ENCODE measurements at regions not wholly inside any gene's neighbourhood (a gene's known extent, or its start where the extent isn't known, plus 50 kb on each side); places are given as distances from the start of the nearest gene placed in this dataset.

DNA sequence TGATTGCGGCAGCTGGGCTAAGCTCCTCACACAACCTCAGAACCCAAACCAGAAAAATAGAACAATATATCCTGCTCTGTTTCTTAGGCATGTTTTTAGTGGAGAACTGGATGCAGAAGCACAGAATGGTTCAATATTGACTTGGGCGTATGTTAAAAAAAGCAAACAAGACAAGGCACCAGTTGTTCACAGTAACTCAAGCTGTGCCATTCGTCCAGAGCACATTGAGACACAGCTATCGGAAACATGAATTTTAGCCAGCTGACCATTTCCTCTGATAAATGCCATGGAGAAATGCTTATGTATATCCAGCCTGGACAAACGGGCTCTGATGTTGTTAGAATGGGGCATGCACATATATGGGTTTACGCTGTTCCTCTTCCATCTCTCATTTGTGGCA lies 129.2 kb upstream of the PDZRN3 start:
- TF ChIP-seq CREB1 (IDR thresholded peaks at IDR 0.05; ENCODE audit: low read depth) (no peak), NFIC (IDR thresholded peaks at IDR 0.05) (no peak), ZBTB7A (IDR thresholded peaks at IDR 0.05; ENCODE audit: low read depth) (no peak), TCF12 (IDR thresholded peaks at IDR 0.05; ENCODE audit: low read depth) (no peak), FOXM1 (IDR thresholded peaks at IDR 0.05; ENCODE audit: borderline replicate concordance, low read depth) (no peak), RAD21 (IDR thresholded peaks at IDR 0.05; ENCODE audit: low read depth) (no peak), EP300 (IDR thresholded peaks at IDR 0.05; ENCODE audit: borderline replicate concordance) (no peak)
- TF ChIP-seq, protein P1, sequence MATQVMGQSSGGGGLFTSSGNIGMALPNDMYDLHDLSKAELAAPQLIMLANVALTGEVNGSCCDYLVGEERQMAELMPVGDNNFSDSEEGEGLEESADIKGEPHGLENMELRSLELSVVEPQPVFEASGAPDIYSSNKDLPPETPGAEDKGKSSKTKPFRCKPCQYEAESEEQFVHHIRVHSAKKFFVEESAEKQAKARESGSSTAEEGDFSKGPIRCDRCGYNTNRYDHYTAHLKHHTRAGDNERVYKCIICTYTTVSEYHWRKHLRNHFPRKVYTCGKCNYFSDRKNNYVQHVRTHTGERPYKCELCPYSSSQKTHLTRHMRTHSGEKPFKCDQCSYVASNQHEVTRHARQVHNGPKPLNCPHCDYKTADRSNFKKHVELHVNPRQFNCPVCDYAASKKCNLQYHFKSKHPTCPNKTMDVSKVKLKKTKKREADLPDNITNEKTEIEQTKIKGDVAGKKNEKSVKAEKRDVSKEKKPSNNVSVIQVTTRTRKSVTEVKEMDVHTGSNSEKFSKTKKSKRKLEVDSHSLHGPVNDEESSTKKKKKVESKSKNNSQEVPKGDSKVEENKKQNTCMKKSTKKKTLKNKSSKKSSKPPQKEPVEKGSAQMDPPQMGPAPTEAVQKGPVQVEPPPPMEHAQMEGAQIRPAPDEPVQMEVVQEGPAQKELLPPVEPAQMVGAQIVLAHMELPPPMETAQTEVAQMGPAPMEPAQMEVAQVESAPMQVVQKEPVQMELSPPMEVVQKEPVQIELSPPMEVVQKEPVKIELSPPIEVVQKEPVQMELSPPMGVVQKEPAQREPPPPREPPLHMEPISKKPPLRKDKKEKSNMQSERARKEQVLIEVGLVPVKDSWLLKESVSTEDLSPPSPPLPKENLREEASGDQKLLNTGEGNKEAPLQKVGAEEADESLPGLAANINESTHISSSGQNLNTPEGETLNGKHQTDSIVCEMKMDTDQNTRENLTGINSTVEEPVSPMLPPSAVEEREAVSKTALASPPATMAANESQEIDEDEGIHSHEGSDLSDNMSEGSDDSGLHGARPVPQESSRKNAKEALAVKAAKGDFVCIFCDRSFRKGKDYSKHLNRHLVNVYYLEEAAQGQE (IDR thresholded peaks at IDR 0.05; ENCODE audit: low read depth), result no peak
- TF ChIP-seq, protein P2, sequence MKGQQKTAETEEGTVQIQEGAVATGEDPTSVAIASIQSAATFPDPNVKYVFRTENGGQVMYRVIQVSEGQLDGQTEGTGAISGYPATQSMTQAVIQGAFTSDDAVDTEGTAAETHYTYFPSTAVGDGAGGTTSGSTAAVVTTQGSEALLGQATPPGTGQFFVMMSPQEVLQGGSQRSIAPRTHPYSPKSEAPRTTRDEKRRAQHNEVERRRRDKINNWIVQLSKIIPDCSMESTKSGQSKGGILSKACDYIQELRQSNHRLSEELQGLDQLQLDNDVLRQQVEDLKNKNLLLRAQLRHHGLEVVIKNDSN (IDR thresholded peaks at IDR 0.05), result no peak

DNA sequence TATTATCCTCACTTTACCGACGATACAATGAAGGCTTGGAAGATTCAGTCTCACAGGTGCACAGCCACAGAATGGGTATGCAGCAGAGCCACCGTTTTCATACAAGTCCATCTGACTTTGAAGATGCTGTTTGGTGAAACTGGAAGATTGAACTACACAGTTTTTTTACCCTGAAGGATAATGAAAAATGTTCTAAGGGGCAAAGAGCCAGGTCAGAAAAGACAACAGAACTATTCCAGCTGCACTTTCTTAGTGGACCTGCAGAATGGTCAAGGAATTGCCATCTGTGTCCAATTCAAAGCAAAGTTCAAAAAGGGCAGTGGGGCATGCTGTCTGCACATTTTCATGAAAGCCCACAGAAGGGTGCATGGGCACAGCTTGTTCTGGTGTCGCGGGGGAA lies 127.6 kb upstream of the PDZRN3 start:
- TF ChIP-seq, protein P3, sequence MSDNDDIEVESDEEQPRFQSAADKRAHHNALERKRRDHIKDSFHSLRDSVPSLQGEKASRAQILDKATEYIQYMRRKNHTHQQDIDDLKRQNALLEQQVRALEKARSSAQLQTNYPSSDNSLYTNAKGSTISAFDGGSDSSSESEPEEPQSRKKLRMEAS (IDR thresholded peaks at IDR 0.05), result no peak
- TF ChIP-seq FOXM1 (IDR thresholded peaks at IDR 0.05; ENCODE audit: borderline replicate concordance, low read depth) (no peak), ZBTB7A (IDR thresholded peaks at IDR 0.05; ENCODE audit: low read depth) (no peak), NFIC (IDR thresholded peaks at IDR 0.05) (no peak), EP300 (IDR thresholded peaks at IDR 0.05; ENCODE audit: borderline replicate concordance) (no peak), YY1 (IDR thresholded peaks at IDR 0.05; ENCODE audit: low read depth) (no peak), RAD21 (IDR thresholded peaks at IDR 0.05; ENCODE audit: low read depth) (no peak), CREB1 (IDR thresholded peaks at IDR 0.05; ENCODE audit: low read depth) (no peak), CEBPB (IDR thresholded peaks at IDR 0.05) (no peak), TAF1 (IDR thresholded peaks at IDR 0.05; ENCODE audit: low read depth) (no peak), TEAD4 (IDR thresholded peaks at IDR 0.05) (no peak), EGR1 (IDR thresholded peaks at IDR 0.05) (no peak), TCF12 (IDR thresholded peaks at IDR 0.05; ENCODE audit: low read depth) (no peak)
- TF ChIP-seq, protein P1 (IDR thresholded peaks at IDR 0.05; ENCODE audit: low read depth), result no peak
- TF ChIP-seq, protein P2 (IDR thresholded peaks at IDR 0.05), result no peak

DNA sequence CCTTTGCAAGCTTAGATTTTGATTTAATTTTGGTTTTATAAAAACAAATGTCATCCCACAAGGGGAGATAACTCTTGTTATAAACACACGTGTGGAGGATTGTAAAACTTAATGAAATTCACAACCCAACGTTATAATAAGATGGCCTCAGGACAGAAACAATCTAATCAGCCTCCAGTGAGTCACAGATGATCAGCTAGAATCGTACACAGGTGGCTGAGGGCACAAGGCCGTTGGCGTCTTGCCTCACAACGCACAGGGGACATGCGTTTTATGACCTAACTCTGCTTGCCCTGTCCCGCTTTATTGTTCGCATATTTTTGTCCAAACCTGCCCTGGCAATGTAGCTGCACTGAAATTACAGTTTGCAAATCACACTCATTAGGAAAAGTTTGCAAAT lies 121.9 kb upstream of the PDZRN3 start:
- TF ChIP-seq CREB1 (IDR thresholded peaks at IDR 0.05; ENCODE audit: low read depth), result no peak
- no peak for TF ChIP-seq TCF12 (IDR thresholded peaks at IDR 0.05; ENCODE audit: low read depth)
- TF ChIP-seq, protein P2 (IDR thresholded peaks at IDR 0.05), result no peak
- no peak for TF ChIP-seq TAF1 (IDR thresholded peaks at IDR 0.05; ENCODE audit: low read depth)
- TF ChIP-seq TEAD4 (IDR thresholded peaks at IDR 0.05), result no peak
- TF ChIP-seq EP300 (IDR thresholded peaks at IDR 0.05; ENCODE audit: borderline replicate concordance), result no peak
- no peak for TF ChIP-seq FOXM1 (IDR thresholded peaks at IDR 0.05; ENCODE audit: borderline replicate concordance, low read depth)
- TF ChIP-seq EGR1 (IDR thresholded peaks at IDR 0.05), result no peak
- no peak for TF ChIP-seq YY1 (IDR thresholded peaks at IDR 0.05; ENCODE audit: low read depth)
- TF ChIP-seq NFIC (IDR thresholded peaks at IDR 0.05), result no peak
- TF ChIP-seq, protein P3 (IDR thresholded peaks at IDR 0.05), result no peak
- TF ChIP-seq, protein P1 (IDR thresholded peaks at IDR 0.05; ENCODE audit: low read depth), result no peak
- no peak for TF ChIP-seq RAD21 (IDR thresholded peaks at IDR 0.05; ENCODE audit: low read depth)
- TF ChIP-seq CEBPB (IDR thresholded peaks at IDR 0.05), result no peak
- no peak for TF ChIP-seq ZBTB7A (IDR thresholded peaks at IDR 0.05; ENCODE audit: low read depth)

All from Ishikawa (cell line).